ENCODE measurements at regions not wholly inside any gene's neighbourhood (a gene's known extent, or its start where the extent isn't known, plus 50 kb on each side); places are given as distances from the start of the nearest gene placed in this dataset.
"Not testable (repeated sequence)": the region's sequence is repeated elsewhere in the genome, so short reads cannot be mapped to it uniquely, and the experiment has no call there.

DNA sequence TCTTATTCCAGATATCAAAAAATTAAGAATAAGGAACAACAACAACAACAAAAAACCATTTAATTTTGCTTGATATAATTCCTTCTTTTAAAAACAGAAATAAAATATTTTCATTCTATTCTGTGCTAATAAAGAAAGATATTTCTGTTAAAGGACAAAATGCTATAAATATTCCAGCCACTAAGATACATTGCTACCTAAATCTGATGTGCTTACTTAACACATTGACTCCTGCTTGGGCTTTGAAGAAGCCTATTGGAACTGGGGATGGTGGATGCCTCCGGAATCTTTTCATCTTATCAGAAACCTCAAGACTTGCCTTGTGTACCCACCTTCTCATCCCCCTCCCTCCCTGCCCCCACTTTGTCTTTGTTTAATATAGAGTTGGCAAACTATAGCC lies 320.2 kb downstream of the MEX3B start:
- H3K4me3 ChIP-seq (ENCODE audit: low read length), result no peak overlapping the region

DNA sequence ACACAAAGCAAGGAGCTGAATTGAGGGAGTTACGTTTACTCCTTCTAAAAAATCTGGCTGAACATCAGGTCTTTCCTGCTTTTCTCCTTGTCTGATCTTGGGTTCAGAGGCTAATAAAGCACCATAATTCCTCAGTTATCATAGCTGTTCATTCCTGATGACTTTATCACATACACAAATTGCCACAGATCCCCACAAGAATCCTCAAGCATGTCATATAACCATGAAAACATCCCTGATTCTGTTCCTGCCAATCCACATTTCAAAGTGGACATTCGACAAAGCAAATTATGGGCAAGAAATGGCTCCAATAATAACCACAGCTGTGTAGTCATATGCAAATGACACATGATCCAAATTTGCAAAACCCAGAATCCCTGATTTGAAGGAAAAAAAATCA lies 321.3 kb downstream of the MEX3B start:
- Histone ChIP-seq H3K9me3 (ENCODE audit: insufficient read depth, low read depth, low read length) (peaks cover 45% of the 10 kb centered on the region), H3K27me3 (ENCODE audit: insufficient read depth, low read length) (no peaks in the 10 kb centered on the region), H3K27ac (ENCODE audit: low read length) (no peak overlapping the region), H3K4me3 (ENCODE audit: low read length) (no peak overlapping the region; the same call in 1 of the 2 replicates), H3K36me3 (ENCODE audit: insufficient read depth, low read depth, low read length) (no peaks in the 10 kb centered on the region), H3K9ac (ENCODE audit: low read depth, low read length) (no peak overlapping the region), H3K4me1 (ENCODE audit: insufficient read depth, low read length) (no peaks in the 10 kb centered on the region)

More for the DNA sequence above, 320.2 kb downstream of the MEX3B start:
- H3K36me3 ChIP-seq (ENCODE audit: insufficient read depth, low read depth, low read length), result no peaks in the 10 kb centered on the region
- no peak overlapping the region for H3K9ac ChIP-seq (ENCODE audit: low read depth, low read length)
- no peaks in the 10 kb centered on the region for H3K27me3 ChIP-seq (ENCODE audit: insufficient read depth, low read length)
- peaks cover 49% of the 10 kb centered on the region for H3K9me3 ChIP-seq (ENCODE audit: insufficient read depth, low read depth, low read length)
- H3K27ac ChIP-seq (ENCODE audit: low read length), result no peak overlapping the region
- no peaks in the 10 kb centered on the region for H3K4me1 ChIP-seq (ENCODE audit: insufficient read depth, low read length)

GRCh38 chr15:81723701-81724100 lies 322.1 kb downstream of the MEX3B start:
- no peak overlapping the region for H3K9ac ChIP-seq (ENCODE audit: low read depth, low read length)
- peaks cover 42% of the 10 kb centered on the region for H3K9me3 ChIP-seq (ENCODE audit: insufficient read depth, low read depth, low read length)
- no peaks in the 10 kb centered on the region for H3K4me1 ChIP-seq (ENCODE audit: insufficient read depth, low read length)
- H3K4me3 ChIP-seq (ENCODE audit: low read length), result no peak overlapping the region
- H3K27me3 ChIP-seq (ENCODE audit: insufficient read depth, low read length), result no peaks in the 10 kb centered on the region
- no peaks in the 10 kb centered on the region for H3K36me3 ChIP-seq (ENCODE audit: insufficient read depth, low read depth, low read length)
- H3K27ac ChIP-seq (ENCODE audit: low read length), result no peak overlapping the region

DNA sequence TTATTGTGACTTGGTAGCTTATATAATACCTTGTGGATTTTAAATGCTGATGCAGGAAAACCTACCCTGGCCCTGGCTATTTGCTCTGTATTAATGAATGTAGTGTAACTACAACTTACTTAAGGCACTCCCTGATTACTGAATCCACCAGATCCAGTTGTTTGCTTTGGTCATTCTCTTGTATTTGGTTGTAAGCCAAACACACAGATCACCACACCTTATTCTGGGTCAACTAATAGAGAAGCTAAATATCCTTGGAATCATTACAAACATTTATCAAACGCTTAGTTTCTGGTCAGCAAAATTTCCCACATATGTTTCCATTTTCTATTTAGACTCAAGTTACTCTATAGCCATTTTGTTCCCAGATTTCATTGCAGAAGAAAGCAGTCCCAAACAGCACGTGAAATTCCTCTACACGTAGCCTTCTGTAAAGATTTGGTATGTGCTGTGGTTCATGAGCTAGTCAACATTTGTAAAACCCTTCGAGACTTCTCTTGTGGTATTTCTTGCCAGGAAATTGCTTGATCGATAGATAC lies 322.6 kb downstream of the MEX3B start:
- Histone ChIP-seq H3K36me3 (ENCODE audit: insufficient read depth, low read depth, low read length) (no peaks in the 10 kb centered on the region), H3K4me3 (ENCODE audit: low read length) (no peak overlapping the region), H3K9ac (ENCODE audit: low read depth, low read length) (no peak overlapping the region), H3K27ac (ENCODE audit: low read length) (no peak overlapping the region), H3K27me3 (ENCODE audit: insufficient read depth, low read length) (no peaks in the 10 kb centered on the region), H3K4me1 (ENCODE audit: insufficient read depth, low read length) (no peaks in the 10 kb centered on the region), H3K9me3 (ENCODE audit: insufficient read depth, low read depth, low read length) (peaks cover 39% of the 10 kb centered on the region)

DNA sequence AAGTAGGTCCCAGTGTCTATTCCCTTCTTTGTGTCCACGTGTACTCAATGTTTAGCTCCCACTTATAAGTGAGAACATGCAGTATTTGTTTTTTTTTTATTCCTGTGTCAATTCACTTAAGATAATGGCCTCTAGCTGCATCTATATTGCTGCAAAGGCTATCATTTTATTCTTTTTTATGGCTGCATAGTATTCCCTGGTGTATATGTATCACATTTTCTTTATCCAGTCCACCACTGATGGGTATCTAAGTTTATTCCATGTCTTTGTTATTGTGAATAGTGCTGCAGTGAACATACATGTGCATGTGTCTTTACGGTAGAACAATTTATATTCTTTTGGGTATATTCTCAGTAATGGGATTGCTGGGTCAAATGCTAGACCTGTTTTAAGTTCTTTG lies 329.4 kb downstream of the MEX3B start:
- H3K4me1 ChIP-seq (ENCODE audit: insufficient read depth, low read length); H3K4me3 ChIP-seq (ENCODE audit: low read length); H3K9me3 ChIP-seq (ENCODE audit: insufficient read depth, low read depth, low read length); H3K36me3 ChIP-seq (ENCODE audit: insufficient read depth, low read depth, low read length); H3K27me3 ChIP-seq (ENCODE audit: insufficient read depth, low read length); H3K27ac ChIP-seq (ENCODE audit: low read length); H3K9ac ChIP-seq (ENCODE audit: low read depth, low read length): not testable (repeated sequence)

DNA sequence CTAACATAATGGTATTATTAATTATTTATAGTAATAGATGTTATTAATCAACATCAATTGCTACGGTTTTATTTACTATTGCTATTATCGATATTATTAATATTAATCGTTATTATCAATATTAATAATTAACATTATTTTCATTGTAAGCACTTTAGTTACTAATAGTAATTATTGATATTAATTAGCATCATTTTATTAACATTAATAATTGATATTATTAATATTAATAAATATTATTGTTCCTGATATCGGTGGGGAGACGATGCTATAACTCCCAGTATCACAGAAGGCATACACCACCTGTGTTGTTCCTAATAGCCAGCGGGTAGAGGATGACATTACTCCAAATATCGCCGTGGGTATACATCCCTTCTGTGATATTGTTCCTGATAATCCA lies 335.5 kb downstream of the MEX3B start:
- Histone ChIP-seq H3K27me3 (ENCODE audit: insufficient read depth, low read length) (no peaks in the 10 kb centered on the region), H3K4me1 (ENCODE audit: insufficient read depth, low read length) (no peaks in the 10 kb centered on the region), H3K4me3 (ENCODE audit: low read length) (no peak overlapping the region), H3K9me3 (ENCODE audit: insufficient read depth, low read depth, low read length) (no peaks in the 10 kb centered on the region), H3K9ac (ENCODE audit: low read depth, low read length) (no peak overlapping the region), H3K27ac (ENCODE audit: low read length) (no peak overlapping the region), H3K36me3 (ENCODE audit: insufficient read depth, low read depth, low read length) (no peaks in the 10 kb centered on the region)

- not testable (repeated sequence) for H3K36me3 ChIP-seq (ENCODE audit: insufficient read depth, low read depth, low read length); H3K27ac ChIP-seq (ENCODE audit: low read length); H3K27me3 ChIP-seq (ENCODE audit: insufficient read depth, low read length); H3K4me1 ChIP-seq (ENCODE audit: insufficient read depth, low read length); H3K9me3 ChIP-seq (ENCODE audit: insufficient read depth, low read depth, low read length); H3K4me3 ChIP-seq (ENCODE audit: low read length); H3K9ac ChIP-seq (ENCODE audit: low read depth, low read length)
Observed at GRCh38 chr15:81706816-81707346, 332.9 kb upstream of the TMC3 start.

DNA sequence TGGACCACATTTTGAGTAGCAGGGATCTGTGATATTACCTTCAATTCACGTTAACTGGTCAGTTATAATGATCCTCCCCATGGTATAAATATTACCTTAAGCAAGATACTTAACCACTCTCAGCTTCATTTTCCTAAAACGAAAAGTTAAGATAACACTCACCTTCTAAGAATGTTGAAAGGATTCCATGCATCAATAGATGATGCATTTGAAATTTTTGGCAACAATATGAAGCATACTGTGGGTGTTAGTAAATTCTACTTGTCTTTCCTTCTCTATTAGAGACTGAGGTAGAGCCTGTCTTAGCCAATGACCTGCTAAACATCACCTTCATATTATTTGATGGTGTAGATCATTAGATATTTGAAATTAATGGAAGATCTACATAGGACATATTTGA lies 331.7 kb upstream of the TMC3 start:
- not testable (repeated sequence) for H3K36me3 ChIP-seq (ENCODE audit: insufficient read depth, low read depth, low read length); H3K4me1 ChIP-seq (ENCODE audit: insufficient read depth, low read length)

DNA sequence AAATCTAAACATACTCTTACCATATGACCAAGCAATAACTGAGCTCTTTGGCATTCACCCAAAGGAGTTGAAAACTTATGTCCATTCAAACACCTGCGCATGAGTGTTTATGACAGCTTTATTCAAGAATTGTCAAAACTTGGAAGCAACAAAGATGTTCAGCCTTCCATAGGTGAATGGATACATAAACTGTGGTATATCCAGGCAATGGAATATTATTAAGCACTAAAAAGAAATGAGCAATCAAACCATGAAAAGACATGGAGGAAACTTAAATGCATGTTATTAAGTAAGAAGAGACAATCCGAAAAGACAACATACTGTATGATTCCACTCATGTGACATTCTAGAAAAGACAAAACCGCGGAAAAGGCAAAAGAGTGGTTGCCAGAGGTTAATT lies 312.0 kb upstream of the TMC3 start:
- H3K9me3 ChIP-seq (ENCODE audit: insufficient read depth, low read depth, low read length), result peaks cover 11% of the 10 kb centered on the region

More for the DNA sequence above, 331.7 kb upstream of the TMC3 start:
- H3K9me3 ChIP-seq (ENCODE audit: insufficient read depth, low read depth, low read length); H3K9ac ChIP-seq (ENCODE audit: low read depth, low read length); H3K27ac ChIP-seq (ENCODE audit: low read length); H3K4me3 ChIP-seq (ENCODE audit: low read length); H3K27me3 ChIP-seq (ENCODE audit: insufficient read depth, low read length): not testable (repeated sequence)

GRCh38 chr15:81685237-81685636 lies 311.2 kb upstream of the TMC3 start:
- Histone ChIP-seq H3K9me3 (ENCODE audit: insufficient read depth, low read depth, low read length) (peaks cover 14% of the 10 kb centered on the region), H3K4me1 (ENCODE audit: insufficient read depth, low read length) (no peaks in the 10 kb centered on the region)

More for the DNA sequence above, 312.0 kb upstream of the TMC3 start:
- Histone ChIP-seq H3K4me3 (ENCODE audit: low read length) (no peak overlapping the region), H3K36me3 (ENCODE audit: insufficient read depth, low read depth, low read length) (no peaks in the 10 kb centered on the region), H3K27ac (ENCODE audit: low read length) (no peak overlapping the region), H3K27me3 (ENCODE audit: insufficient read depth, low read length) (no peaks in the 10 kb centered on the region), H3K4me1 (ENCODE audit: insufficient read depth, low read length) (no peaks in the 10 kb centered on the region), H3K9ac (ENCODE audit: low read depth, low read length) (no peak overlapping the region)

DNA sequence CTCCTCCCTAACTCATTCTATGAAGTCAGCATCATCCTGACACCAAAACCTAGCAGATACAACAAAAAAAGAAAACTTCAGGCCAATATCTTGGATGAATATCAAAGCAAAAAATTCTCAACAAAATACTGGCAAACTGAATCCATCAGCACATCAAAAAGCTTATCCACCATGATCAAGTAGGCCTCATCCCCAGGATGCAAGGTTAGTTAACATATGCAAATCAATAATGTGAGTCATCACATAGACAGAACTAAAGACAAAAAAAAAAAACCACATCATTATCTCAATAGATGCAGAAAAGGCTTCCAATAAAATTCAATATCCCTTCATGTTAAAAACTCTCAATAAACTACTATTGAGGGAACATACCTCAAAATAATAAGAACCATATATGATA lies 306.8 kb upstream of the TMC3 start:
- Histone ChIP-seq H3K9ac (ENCODE audit: low read depth, low read length) (no peak overlapping the region), H3K9me3 (ENCODE audit: insufficient read depth, low read depth, low read length) (peaks cover 10% of the 10 kb centered on the region; the same call in 1 of the 2 replicates), H3K4me3 (ENCODE audit: low read length) (no peak overlapping the region), H3K4me1 (ENCODE audit: insufficient read depth, low read length) (no peaks in the 10 kb centered on the region), H3K27me3 (ENCODE audit: insufficient read depth, low read length) (no peaks in the 10 kb centered on the region), H3K36me3 (ENCODE audit: insufficient read depth, low read depth, low read length) (no peaks in the 10 kb centered on the region), H3K27ac (ENCODE audit: low read length) (no peak overlapping the region)

More at GRCh38 chr15:81685237-81685636, 311.2 kb upstream of the TMC3 start:
- Histone ChIP-seq H3K27ac (ENCODE audit: low read length) (no peak overlapping the region), H3K36me3 (ENCODE audit: insufficient read depth, low read depth, low read length) (no peaks in the 10 kb centered on the region), H3K9ac (ENCODE audit: low read depth, low read length) (no peak overlapping the region), H3K4me3 (ENCODE audit: low read length) (no peak overlapping the region), H3K27me3 (ENCODE audit: insufficient read depth, low read length) (no peaks in the 10 kb centered on the region)

DNA sequence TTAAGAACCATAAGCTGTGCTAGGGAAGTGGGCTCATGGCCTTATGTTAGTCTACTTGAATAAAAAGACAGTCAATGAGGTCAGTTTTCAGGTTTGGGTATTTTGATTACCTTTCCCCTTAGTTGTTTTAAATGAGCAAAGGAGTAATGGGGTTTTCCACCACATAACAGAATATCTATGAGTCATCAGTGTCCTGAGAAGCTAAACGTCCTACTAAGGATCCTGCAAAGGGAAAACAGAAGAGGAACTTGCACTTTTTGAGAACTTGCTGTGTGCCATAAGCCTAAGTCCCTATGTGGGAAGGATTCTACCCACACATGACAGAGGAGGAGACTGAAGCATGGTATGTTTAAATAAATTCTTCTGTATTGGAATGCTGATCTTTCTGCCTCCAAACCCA lies 292.8 kb upstream of the TMC3 start:
- Histone ChIP-seq H3K9ac (ENCODE audit: low read depth, low read length) (no peak overlapping the region), H3K4me1 (ENCODE audit: insufficient read depth, low read length) (no peaks in the 10 kb centered on the region), H3K27ac (ENCODE audit: low read length) (no peak overlapping the region), H3K9me3 (ENCODE audit: insufficient read depth, low read depth, low read length) (no peaks in the 10 kb centered on the region), H3K4me3 (ENCODE audit: low read length) (no peak overlapping the region), H3K36me3 (ENCODE audit: insufficient read depth, low read depth, low read length) (no peaks in the 10 kb centered on the region), H3K27me3 (ENCODE audit: insufficient read depth, low read length) (no peaks in the 10 kb centered on the region)
